ENCODE measurements at regions not wholly inside any gene's neighbourhood (a gene's known extent, or its start where the extent isn't known, plus 50 kb on each side); places are given as distances from the start of the nearest gene placed in this dataset.

DNA sequence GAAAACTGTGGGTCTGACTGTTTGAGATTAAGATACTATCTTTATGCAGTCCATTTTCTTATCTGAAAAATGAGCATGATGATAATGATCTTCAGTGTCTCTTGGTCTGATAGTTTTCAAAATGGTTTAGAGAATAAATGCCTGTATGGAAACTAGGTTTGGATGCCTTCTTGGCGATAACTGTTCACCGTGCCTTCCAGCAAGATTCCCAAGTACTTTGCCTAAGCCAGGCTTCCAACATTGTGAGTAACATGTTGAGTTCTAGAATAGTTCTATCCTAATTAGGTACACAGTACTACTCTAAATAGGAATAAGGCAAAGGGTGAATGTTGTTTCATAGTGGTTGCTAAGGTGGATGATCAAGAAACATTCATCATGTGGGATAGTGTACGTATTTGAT, 940.2 kb downstream of the MCTP2 start:
- TF ChIP-seq, protein P1, sequence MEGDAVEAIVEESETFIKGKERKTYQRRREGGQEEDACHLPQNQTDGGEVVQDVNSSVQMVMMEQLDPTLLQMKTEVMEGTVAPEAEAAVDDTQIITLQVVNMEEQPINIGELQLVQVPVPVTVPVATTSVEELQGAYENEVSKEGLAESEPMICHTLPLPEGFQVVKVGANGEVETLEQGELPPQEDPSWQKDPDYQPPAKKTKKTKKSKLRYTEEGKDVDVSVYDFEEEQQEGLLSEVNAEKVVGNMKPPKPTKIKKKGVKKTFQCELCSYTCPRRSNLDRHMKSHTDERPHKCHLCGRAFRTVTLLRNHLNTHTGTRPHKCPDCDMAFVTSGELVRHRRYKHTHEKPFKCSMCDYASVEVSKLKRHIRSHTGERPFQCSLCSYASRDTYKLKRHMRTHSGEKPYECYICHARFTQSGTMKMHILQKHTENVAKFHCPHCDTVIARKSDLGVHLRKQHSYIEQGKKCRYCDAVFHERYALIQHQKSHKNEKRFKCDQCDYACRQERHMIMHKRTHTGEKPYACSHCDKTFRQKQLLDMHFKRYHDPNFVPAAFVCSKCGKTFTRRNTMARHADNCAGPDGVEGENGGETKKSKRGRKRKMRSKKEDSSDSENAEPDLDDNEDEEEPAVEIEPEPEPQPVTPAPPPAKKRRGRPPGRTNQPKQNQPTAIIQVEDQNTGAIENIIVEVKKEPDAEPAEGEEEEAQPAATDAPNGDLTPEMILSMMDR (IDR thresholded peaks at IDR 0.05; ENCODE audit: low read length): no peak
- TF ChIP-seq EZH2phosphoT487 (IDR thresholded peaks at IDR 0.05; ENCODE audit: low read length) (no peak), EZH2 (optimal IDR thresholded peaks at IDR 0.05; ENCODE audit: low read depth, low read length) (no peak)

All from MM.1S (cell line).